Fibroblast of the conjunctiva (primary cell): ENCODE measurements at regions not wholly inside any gene's neighbourhood (a gene's known extent, or its start where the extent isn't known, plus 50 kb on each side); places are given as distances from the start of the nearest gene placed in this dataset.

Experiments
- DNase-seq: peaks from one replicate; pipeline ENCODE4 v3.0.0-alpha.2; 2010; ENCODE audit warnings: low read depth

DNA sequence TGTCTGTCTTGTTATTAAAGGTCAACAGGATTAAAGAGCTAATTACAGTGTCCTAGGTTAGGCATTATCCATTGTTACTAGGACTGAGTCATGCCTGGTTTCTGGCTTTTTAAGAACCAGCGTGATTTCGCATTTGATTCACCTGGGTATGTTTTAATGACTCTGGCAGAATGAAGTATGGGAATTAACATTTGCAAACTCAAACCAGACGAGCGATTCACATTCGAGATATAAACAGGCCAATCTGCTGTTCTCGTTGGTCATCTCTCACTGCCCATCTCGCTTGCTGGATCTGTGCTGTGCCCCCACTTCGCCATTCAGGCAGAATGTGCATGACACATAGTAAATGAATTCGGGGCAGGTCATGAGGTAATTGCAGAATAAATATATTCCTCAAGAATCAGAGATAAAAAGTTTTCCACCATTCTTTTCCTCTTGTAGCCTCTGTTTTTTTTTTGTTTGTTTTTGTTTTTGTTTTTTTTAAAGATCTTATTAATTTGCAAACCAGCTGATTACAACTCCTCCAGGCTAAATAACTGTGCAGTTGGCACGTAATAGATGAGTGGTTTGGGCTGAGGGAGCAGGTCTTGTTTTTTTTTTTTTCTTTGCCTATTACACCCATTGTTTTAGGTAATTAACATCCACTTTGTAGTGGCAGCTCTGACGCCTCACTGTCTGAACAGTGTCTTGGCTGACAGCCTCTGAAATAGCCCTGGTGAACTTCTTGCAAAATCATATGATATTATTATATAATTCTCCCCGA, 313.5 kb upstream of the MSX2 start:
- DNase-seq: no peak

DNA sequence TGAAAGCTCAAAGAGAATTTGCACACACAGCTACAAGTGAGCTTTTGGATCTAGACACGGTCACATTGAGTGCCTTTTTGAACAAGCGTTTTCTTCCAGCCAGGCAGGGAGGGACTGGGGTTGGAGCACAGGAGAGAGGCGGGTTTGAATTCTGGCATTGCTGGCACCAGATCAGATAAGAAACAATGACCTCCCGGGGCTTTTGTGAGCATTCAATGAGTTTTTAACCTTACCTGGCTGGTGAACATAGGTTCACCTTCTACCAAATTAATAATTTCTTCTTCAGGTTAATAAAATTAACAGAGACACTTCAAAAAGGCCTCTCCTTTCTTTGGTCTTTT, 312.9 kb upstream of the MSX2 start:
- no peak for DNase-seq

DNA sequence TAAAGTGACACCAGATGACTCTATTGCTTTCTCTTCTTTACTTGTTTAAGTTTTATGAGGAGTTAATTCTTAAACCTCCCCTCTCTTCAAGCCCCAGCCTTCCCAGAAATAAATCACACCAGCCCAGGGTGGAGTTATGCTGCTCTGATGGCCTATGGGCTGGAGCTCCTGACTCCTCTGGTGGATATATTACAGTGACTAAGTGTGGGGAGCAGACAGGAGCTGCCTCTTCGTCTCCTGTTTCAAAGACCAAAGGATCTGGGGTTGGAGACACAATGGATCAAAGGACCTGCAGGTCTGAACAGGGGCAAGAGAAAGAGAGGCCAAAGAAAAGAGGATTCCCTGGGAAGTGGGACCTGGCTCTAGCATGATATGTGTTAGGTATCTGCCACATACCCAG, 312.0 kb upstream of the MSX2 start:
- no peak for DNase-seq

DNA sequence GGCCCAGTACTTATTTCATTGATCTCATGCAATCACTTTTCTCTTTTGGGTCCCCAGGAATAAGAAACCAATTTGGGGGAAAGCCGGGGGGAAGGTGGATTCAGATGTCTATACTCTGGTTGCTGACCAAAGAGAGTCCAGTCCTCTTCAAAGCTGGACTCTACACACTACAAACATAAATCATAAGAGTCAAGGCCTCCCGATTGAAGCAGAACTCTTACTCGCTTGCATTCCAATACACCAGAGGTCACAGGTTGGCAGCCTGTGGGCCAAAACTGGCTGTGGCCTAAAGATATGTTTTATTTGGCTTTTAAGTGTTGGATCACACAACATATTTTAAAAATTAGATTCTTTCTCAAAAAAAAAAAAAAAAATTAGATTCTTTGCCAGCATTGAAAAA, 311.4 kb upstream of the MSX2 start:
- DNase-seq: no peak

DNA sequence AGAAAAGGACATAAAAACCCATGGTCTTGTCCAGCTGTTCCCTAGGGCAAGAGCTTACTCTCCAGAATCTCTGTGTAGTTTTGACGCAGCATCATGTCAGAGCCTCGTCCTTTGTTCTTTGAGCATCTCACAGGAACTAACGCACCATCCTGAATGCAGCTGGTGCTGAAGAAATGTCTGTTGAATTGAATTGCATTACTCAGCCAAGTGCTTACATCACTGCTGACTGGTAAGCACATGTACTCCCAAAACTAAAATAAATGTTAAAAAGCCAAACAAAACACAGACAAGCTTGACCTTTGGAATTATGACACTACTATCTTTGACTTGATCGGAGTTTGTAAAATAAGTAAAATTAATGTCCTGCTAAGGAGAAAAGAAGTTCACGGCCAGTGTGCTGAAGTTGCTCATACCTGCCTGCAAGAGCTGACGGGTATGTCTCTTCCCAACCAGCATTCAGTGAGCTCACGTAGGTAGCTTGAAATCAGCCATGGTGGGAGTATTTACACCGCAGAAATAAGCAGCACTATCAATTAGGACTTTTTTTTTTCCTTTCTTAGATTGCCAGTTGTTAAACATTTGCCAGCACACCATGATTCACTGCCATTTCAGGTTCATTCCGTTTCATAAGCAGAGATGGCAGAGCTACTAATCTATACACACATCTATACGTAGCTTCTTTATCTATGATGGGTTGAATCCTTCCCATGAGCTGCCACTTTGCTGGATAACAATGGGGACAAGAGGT, 310.6 kb upstream of the MSX2 start:
- DNase-seq: peak; percentile 48

DNA sequence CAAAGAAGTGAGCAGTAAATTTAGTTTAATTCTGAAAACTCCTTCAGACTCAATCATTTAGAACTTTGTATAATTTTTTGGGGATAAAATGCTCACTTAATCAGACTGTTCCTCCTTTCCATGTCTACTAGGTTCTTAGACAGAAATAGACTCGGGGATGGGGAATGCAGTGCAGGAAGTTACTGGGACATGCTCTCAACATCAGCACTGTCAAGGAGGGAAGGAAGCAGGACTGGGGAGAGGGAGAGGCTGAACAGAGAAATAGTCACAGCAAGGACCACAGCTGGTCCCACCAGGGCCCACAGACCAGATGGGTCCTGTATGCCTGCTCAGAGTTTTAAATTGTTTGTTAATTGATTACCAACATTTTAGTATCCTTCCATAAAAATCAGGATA, 310.1 kb upstream of the MSX2 start:
- no peak for DNase-seq

DNA sequence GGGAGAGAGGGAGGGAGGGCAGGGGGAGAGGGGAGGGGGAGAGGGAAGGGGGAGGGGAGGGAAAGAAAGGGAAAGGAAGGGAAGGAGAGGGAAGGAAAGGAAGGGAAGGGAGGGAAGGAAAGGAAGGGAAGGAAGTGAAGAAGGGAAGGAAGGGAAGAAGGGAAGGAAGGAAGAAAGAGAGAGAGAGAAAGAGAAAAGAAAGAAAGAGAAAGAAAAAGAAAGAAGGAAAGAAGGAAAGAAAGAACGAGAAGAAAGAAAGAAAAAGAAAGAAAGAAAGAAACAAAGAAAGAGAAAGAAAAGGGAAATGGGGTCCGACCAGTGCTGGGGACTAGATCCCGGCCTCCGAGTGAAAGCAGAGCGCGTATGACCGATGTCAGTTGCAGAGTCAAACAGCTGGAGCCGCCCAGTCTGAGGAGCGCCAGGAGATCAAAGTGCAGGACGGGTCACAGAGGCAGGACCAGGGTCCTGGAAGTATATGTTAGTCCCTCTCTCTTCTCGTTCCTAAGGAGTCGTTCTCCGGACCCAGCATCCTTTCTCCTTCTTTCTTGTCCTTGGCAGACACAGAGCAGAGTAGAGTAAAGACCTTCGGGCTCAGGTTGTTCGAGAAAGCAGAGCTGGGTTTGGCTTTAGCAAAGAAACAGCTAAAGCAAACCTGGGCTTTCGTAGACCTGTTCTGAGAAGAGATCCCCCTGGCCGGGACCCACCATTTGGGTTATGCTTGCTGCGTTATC, 305.4 kb upstream of the MSX2 start:
- DNase-seq: no peak

DNA sequence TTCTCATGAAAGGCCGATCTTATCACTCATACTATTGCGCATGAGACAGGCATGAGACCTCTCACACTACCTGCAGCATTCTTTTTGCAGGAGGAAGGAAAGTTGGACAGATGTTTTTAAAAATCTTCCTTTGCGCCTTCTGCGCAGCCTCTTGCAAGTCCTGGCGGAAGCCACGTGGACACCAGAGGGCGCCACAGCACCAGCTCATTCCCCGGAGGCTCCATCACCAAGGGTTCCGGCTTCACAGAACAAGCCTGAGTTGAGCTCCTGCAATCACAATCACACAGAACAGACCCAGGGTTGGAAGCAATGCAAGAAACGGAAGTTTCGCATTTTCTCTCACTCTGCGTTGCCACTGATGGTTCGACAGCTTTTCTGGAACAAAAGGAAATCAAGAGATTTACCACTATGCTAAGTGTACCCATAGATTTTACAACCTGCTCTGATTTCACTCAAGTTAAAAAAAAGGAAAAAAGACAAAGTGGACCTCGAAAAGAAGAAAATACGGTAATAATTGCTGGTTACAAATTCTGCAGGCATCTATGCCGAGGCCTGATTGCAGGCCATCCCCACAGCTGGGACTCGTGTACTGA, 304.7 kb upstream of the MSX2 start:
- DNase-seq: peak; percentile 93

DNA sequence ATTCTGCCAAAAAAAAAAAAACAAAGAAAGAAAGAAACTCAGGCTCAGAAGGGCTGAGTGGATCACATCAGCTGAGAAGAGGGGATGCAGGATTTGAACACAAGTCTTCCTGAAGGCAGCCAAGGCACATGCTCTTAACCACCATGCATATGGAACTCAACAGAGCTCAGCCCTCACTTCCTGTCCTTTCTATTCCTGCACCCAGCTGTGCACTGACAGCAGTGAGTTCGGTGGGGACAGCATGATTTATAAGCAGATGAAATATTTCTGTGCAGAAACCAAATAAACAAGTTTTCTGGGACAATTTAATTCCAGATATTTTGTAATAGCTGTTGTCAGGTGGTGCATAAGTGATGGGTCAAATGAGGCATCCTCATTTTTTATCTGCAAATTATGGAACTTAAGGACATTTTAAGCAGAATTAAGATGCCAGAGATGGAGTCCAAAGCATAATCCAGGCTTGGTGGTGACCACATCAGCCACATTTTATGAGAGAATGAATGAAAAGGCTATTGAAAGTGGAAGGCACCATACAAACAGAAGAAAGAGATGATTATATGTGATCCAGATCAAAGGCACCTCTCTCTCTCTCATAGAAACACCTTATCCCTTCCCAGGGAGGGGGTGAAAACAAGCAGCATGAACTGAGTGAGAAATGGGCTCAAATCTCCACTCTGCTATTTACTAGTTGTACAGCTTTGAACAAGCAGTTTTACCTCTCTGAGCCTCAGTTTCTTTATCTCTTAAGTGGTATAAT, 303.6 kb upstream of the MSX2 start:
- DNase-seq: no peak

DNA sequence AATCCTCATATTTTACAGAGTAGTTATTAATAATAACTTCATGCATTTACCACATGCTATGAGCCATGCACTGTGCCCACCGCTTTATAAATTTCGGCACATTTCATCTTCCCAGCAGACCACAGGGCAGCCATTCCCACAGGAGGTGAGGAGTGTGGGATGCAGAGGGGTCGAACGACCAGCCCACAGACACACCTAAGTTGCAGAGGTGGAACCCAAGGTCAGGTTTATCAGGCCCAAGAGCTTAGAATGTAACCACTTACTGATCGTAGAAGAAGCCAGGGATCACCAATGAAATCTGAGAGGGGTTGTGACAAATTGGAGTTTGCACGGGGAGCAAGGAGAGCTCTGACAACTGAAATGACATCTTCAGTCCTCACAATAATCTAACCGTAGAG, 303.0 kb upstream of the MSX2 start:
- DNase-seq: no peak

DNA sequence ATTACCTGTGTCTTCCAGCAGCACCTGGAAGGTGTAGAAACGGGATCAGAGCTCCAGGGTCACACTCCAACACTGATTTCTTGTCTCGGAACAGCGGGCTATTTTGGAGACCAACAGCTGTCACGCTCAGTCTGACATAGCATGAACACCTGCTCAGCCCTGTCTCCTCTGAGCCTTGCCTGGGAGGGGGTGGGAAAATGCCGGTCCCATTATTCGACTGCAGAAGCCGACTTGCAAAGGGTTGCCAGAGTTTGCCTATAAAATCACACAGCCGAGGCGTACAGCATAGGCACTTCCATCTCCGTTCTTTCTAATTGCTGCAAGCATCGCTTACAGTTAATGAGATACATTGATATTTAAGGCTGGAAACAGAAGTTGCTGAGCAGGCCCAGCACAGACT, 300.8 kb upstream of the MSX2 start:
- DNase-seq: no peak

DNA sequence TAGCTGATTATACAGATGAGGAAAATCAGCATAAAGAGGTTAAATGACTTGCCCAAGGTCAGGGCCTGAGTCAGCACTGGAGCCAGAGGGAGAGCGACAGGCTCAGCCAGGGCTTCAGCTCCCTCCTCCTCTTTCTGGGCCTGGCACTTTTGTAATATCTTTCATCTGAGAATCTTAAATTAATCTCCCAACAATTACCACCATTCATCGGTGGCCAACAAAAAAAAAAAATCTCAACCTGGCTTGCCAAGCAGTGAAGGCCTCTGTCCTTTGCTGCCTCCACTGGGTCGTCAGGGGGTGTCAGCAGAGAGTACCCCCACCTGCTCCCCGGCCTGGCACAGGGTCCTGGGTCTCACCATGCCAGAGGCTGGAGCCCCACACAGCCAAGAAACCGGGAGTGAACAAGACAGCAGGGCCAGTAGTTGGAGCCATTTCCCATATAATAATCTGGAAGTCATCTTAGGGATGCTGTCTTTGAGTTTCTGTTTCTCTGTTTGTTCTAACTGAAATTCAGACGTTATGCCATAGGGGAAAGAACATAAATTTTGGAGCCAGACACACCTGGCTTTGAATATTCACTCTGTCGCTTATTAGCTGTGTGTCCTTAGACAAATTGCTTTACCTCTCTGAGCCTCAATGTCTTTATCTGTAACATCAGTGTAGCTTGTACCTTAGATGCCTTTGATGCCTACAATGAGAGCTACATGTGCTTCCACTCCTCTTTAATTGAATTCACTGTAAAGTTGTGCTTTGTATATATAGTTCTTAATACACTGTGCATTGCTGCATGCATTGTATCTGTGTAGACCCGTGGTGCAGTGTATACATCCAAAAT, 299.9 kb upstream of the MSX2 start:
- DNase-seq: no peak

DNA sequence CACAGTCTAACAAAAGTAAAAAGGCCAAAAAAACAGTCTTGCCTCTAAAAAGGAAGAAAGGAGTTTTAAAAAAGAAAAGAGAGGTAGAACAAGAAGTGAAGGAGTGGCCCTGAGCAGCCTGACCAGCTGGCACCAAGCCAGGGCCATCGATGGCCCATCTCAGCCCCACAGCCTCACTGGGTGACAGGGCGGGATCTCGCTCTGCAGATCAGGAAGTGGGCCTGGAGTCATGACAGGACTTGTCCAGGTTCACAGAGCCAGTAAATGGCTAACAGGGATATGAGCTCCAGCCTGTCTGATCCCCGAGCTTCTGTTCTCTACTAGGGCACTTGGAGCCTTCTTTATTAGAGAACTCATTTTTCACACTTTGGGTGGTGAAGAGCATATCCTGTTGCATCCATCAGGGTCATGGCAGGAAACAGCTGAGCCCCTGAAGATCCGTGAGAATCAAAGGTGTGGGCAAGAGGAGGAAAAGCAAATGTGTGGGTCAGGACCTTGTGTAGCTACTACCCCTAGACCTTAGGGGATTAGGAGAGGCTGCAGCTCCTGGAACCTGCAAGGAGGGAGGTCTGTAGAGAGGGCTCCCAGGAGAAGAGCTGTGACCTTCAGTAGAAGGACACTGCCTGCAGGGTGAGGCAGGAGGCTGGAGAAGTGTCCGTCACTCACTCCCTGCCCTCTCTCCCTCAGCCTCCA, 299.0 kb upstream of the MSX2 start:
- no peak for DNase-seq

DNA sequence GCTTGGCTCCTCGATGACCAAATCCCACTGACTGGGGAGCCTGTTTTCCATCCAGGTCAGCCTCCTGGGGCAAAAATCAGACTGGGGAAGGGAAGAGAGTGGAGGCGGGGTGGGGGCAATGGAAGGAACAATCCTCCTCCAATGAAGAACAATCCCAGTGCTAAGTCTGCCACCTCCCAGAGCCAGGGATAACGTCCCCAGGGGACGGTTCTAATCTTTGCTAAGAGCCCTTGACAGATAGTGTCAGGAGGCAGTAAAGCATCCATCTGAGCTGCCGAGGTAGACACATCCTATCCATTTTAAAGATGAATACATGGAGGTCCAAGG, 298.5 kb upstream of the MSX2 start:
- no peak for DNase-seq

DNA sequence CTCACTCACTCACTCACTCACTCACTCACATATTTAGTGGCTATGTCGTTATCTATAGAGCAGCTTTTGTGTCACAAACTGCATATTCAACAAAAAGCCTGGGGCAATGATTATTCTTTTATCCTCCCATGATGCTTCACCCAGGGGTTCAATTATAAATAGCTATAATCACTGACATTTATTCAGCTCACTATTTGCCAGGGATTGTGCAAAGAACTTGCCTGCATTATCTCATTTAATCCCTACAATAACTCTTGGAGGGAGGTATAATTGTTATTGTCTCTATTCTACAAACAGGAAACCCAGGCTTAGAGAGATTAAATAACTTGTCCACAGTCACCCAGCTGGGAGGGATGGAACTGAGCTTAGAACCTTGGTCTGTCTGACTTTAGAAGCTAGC, 298.0 kb upstream of the MSX2 start:
- no peak for DNase-seq

DNA sequence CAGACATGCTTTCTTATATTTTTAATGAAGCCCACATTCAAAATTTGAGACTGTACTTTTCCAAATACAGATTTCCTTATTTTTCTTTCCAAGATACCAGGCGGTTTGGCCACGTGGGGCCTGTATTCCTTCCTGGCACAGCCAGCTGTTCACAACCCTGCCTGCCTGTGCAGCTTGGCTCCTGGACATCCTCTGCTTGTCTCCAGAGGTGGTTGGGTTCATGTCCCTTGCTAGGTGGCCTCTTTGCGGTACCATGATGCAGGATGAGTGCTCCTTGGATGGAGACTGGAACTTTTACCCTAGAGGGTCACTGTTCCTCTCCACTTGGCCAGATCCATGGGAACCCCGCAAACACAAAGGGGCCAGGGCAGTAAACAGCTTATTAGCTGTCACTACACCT, 297.5 kb upstream of the MSX2 start:
- DNase-seq: no peak

DNA sequence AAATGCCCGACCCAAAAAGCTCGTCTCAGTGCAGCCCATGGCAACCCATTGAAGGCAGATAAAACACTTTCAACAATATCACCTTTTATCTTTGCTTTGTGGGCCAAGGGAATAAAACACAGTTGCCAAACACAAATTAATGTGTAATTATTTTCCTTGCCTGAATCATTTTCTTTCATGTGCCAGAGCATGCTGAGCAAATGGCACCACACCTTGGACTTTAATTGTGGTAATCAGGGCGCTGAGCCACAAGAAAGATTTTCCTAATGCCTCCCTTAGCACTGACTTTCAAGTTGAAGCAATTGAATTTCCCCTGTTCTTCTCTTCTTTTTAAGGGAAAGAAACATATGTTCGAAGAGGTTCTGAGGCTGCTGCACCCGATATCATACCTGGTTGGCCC, 297.1 kb upstream of the MSX2 start:
- DNase-seq: no peak

DNA sequence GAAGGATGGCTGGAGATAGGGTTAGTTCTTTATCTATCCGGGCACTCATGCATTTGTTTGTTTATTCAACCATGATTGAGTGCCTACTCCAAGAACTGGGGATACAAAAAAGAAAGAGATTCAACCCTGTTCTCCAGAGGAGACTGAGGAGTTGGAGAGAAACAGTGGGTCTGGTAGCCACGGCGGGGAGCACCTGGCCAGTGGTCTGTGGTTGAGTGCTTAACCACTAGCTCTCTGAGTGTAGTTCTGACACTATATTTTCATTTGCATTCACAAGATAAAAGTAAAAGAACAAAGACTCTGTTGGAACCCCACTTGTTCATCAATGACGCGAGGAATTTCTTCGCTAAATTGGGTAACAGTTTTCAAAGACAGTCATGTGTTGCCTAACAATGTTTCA, 295.5 kb upstream of the MSX2 start:
- DNase-seq: no peak

DNA sequence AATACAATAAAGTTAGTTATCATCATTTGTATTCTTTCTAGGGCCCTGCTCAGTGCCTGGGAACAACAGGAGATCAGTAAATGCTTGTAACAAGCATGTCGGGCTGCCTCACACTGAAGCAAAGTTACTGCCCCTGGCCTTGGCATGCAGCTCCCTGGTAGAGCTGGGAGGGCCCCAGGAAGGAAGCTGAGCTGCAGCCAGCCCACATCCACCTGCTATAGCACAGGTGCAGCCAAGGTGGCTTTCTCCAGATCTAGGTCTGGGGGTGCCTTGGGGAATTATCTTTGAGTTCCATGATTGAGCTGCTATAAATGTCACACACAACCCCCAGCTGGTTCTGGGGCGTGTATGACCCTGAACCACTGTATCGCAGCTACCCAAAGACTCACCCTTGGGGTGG, 293.4 kb upstream of the MSX2 start:
- DNase-seq: no peak

DNA sequence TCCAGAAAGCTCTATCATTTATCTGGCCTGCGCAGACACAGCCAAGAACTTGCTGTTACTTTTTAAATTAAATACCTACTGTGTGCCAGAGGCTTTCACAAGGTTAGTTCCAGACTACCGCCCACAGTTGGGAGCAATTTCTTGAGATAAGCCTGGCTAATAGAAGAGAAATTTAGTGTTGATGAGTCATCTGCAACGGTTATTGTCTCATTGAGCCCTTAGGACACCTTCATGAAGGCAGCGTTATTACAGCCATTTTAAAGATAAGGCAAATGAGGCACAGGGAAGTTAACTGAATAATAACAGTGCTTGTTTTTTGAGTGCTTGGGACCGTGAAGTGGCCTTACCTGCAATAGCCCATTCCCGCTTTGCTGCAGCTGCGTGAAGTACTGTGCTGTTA, 292.9 kb upstream of the MSX2 start:
- no peak for DNase-seq

DNA sequence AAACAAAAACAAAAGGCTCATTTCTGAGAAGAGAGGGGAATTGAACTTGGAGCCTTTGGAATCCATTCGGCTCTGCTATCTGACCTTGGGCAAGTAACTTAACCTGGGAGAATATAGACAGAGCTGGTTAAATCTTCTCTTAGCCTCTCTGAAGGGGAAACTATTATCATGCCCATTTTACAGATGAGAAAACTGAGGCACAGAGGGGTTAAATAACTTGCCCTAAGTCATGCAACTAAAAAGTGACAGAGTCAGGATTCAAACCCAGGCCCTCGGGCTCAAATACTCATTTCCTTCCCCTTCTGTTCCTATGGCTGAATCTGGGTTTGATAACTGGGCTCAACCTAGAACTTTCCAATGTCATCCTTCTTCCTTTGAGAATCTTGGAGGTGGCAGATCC, 291.3 kb upstream of the MSX2 start:
- DNase-seq: no peak
